Stimulated activated naive CD4-positive, alpha-beta T cell (primary cell): ENCODE measurements at regions not wholly inside any gene's neighbourhood (a gene's known extent, or its start where the extent isn't known, plus 50 kb on each side); places are given as distances from the start of the nearest gene placed in this dataset.

ENCODE experiments used
- DNase-seq, 6 experiments: peaks; one replicate each; lab custom pipeline; 2025; lab: John Stamatoyannopoulos, UW

- DNase-seq, result no peak
Observed at GRCh38 chr2:10985260-10985659, 73.5 kb downstream of the KCNF1 start.

DNA sequence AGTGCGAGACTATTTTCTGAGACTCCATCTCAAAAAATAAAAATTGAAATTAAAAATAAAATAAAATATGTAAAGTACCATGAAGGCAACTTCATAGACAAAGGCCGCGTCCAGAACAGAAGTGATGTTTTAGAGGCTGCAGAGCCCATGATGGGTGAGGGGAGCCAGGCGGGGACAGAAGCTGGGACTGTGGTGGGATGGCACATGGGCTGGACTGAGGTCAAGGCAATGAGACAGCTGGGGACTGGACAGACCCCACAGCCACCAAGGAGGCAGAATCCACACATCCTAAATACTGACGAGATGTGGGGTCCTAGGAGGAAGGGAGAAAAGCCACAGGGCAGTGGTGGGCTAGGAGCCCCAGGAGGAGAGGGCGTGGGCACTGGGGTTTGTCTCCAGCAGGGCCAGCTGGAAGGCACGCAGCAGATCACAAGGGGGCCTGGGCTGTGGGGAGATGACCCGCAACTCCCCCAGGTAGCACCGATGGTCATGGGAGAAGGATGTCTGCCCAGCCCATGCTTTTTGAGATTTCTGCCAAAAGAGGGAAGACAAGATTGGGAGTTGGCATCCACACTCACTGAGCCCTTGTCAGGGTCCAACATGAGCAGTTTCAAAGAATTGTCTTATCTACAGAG is 74.3 kb downstream of the KCNF1 start:
- no peak for DNase-seq

DNA sequence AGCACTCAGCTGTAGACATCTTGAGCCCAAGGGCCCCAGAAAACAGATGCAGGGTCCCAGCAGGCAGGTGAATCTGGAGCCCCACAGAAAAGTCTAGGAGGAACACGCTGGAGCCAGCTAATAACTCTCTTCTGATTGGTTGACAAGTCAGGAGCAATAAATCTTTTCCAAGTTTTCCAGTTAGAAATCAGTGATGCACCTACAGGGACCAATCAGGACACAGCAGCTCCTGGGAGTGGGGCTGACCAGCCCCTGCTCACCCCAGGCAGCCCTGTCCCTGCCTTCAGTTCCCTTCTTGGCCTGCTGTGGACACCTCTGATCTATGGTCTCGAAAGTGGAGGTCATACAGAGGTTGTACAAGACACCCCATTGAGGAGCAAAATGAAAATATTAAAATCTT is 75.7 kb downstream of the KCNF1 start:
- DNase-seq, result no peak

- DNase-seq, result no peak
Observed at GRCh38 chr2:10987861-10988260, 76.1 kb downstream of the KCNF1 start.

GRCh38 chr2:10989151-10989550 is 77.4 kb downstream of the KCNF1 start:
- no peak for DNase-seq

GRCh38 chr2:10989782-10990181 is 78.0 kb downstream of the KCNF1 start:
- no peak for DNase-seq

DNA sequence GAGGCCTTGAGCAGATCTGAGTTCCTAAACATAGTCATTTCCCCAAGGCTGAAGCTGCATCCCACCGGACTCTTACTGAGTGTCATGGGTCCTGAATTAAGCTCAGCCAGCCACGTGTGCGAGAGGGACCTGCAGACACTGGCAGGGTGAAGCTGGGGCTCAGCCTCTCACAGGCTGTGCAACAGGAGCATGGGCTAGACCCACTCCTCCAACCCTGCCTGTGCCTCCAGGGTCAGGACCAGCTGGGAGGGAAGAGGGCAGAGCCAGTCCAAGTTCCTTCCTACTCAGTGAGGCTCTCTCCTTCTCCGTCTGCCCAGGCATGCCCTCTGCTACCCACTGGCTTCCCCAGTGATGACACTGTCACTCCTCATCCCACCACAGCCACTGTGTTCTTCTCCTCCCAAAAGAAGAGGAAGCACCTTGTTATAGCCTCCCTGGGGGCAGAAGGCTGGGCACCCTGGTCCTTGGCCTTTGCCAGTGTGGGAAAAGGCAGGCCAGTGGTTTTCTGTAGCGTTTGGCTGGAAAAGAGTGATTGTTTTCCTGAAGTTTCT is 78.9 kb downstream of the KCNF1 start:
- DNase-seq, result no peak

GRCh38 chr2:10992023-10992791 is 80.5 kb downstream of the KCNF1 start:
- DNase-seq, result no peak

DNA sequence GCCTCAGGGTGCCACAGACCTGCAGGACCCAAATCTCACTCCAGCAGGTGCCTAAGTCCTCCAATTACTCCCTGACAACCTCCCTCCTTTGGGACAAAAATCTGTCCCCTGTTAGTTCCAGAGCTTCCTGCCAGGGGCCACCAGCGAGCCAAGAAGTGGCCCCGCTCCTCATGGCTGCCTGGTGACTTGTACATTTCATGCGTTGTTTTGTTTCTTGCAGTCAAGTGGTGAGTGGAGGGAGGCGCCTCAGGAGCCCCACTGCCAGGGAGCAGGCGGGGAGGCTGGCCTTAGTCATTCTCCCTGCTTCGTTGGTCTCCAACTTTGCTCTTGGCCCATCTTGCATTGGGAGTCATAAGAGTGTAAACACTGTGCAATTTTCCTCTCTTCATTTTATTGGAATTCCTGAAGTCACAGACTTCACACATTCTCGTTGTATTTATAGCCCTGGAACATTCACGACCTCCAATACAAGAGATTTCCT is 81.3 kb downstream of the KCNF1 start:
- DNase-seq, result no peak

DNA sequence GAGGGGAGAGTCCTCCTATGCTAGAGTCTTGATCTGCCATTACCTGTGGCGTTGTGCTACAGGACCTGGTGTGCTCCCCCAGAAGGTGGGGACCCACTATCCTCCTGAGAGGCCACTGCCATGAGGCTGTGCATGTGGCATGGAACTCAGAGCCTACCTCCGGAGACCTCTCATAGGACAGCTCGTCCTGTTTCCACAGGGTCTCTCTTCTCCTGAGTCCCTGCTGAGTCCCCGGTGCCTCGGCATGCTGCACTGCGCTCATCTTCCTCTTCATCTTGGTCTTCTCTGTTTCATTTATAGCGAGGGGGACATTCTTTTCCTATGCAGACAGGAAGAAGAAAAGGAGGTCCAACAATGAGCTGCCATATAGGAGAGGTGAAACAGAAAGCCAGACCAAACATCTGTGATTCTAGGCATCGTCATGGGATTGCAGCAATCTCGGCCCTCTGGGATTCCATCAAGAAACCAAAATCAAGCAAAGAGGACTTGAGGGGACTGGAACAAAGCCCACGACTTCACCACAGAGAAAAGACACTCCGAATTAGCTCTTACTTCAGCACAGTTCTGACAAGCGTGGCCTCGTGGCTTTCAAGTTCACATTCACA is 83.7 kb downstream of the KCNF1 start:
- DNase-seq, result no peak

GRCh38 chr2:11004199-11004598 is 92.5 kb downstream of the KCNF1 start:
- DNase-seq, result no peak

- no peak for DNase-seq
Observed at GRCh38 chr2:11005032-11005431, 93.3 kb downstream of the KCNF1 start.

DNA sequence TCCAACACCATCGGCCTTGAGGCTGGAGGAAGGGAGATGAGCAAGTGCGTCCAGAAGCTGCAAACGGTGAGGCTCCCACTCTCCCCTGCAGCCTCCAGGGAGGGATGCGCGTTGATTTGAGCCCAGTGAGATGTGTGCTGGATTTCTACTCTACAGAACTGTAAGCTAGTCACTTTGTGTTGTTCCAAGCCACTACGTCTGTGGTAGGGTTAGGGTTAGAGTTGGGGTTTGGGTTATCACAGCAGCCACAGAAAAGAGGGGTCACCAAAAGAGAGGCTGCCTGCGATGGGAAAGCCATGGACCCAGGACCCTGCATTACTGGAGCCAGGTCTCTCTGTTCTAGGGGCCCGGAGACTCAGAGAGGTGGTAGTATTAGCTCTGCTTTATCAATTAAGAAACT is 94.5 kb downstream of the KCNF1 start:
- no peak for DNase-seq

GRCh38 chr2:11007331-11008264 is 95.9 kb downstream of the KCNF1 start:
- no peak for DNase-seq

- no peak for DNase-seq
Observed at GRCh38 chr2:11008773-11009172, 97.0 kb downstream of the KCNF1 start.

DNA sequence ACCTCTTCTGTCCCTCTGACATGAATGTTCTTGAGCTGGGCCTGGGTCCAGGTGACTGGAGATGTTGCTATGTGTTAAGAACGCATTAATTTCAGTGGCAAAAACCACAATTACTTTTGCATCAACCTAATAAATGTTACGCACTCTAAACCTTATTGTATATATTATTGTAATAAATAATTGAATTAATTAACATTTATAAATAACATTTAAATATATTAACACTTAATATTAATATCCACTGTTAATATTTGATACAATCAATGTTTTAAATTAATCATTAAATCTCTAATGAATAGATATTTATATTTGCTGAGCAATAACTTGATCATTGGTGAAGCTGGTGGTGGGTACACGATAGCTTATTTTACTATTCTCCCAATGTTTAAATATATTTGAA is 97.4 kb downstream of the KCNF1 start:
- DNase-seq, result no peak

GRCh38 chr2:11009891-11010290 is 98.2 kb downstream of the KCNF1 start:
- DNase-seq, result no peak

GRCh38 chr2:11011359-11011758 is 99.6 kb downstream of the KCNF1 start:
- DNase-seq, result no peak

DNA sequence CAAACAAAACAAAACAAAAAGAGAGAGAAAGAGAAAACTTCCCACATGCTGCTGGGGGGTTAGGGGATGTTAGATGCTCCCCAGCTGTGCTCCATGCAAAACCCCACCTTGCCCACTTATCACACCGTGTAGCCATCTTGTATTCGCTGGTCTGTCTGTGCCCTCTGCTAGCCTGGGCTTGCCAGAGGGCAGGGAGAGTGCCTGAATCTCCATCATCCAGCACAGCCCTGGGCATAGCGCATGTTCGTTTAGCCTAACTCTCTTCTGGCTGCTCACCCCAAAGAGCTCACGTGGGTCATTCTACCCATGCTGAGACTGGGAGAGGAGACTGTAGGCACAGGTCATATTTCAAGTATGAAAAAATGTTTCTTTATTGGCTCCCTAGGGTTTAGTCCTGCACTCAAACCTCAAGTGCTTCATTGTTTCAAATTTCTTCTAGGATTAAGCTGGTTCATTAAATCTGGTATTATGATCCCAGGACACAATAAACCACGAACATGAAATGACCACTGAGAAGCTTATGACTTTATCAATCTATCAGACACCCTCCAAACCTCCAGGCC is 100.5 kb downstream of the KCNF1 start:
- DNase-seq, result no peak

DNA sequence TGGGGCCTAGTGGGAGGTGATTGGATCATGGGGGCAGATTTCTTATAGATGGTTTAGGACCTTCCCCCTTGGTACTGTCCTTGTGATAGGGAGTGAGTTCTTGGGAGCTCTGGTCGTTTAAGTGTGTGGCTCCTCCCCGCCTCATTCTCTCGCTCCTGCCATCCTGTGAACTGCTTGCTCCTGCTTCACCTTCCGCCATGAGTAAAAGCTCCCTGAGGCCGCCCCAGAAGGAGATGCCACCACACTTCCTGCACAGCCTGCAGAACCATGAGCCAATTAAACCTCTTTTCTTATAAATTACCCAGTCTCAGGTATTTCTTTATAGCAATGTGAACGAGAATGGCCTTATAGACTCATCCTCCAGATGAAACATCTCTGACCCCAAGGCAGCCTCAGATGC is 101.5 kb downstream of the KCNF1 start:
- no peak for DNase-seq

- DNase-seq, result no peak
Observed at GRCh38 chr2:11014026-11014425, 102.3 kb downstream of the KCNF1 start.
